Activated naive CD4-positive, alpha-beta T cell (primary cell): ENCODE measurements at regions not wholly inside any gene's neighbourhood (a gene's known extent, or its start where the extent isn't known, plus 50 kb on each side); places are given as distances from the start of the nearest gene placed in this dataset.

Experiments used
- DNase-seq, 4 experiments: peaks; one replicate each; lab custom pipeline; 2025; lab: John Stamatoyannopoulos, UW

- no peak for DNase-seq
These were observed 345.4 kb upstream of the SEMA6D start for GRCh38 chr15:47371939-47372338.

DNA sequence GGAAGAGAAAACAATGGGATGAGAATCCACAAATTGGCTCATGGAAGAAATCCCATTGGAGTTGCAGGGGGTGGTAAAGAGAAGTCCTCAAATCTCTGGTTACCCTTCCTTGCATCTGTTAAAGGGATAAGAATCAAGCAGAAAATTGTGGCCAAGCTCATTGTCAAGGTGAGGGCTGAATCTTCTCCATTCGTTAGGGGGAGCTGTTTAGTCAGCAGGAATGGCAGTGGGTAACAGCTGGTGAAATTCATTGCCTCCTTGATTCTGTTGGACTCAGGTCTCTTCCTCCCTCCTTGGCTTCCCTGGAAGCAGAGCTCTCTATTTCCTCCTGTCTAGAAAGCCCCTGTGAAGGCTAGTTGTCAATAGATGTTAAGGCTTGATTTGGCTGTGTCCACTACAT is 343.1 kb upstream of the SEMA6D start:
- DNase-seq = no peak

- DNase-seq = no peak
These were observed 341.1 kb upstream of the SEMA6D start for GRCh38 chr15:47376190-47376589.

DNA sequence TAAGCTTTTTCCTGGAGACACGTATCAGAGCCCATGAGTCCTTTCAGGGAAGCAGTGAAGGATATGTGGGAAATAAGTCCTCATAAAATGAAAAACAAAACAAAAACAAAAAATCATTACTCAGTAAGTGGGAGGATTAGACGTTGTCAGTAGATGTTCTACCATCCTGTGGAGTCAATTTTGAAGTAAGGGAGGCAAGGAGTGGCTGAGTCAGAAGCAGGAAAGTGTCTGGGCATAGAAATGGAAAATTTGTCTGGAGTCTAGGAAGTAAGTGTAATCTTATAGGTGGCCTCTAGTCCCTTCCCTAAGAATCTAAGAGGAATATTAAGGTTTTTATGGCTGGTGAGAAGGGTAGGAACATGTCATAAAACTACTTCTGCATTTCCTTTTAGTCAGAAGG is 339.8 kb upstream of the SEMA6D start:
- DNase-seq = no peak

- no peak for DNase-seq
These were observed 338.8 kb upstream of the SEMA6D start for GRCh38 chr15:47378527-47378926.

DNA sequence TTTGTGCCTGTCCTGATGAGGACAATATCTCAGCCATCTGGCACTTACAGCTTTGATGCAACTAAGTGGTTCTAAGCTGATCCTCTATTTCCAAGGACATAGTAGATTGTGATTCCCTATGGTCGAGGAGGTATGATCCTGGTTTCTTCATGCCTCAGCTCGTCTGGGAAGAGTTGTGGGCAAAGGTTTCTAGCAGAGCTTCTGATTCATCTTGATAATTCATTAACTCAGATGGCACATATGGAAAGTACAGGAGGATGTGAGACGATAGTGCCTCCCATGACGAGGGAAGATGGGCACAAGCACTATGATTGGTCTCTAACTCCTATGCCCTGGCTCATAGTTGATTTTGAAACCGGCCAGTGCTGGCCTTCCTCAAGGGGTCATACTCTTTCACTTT is 334.2 kb upstream of the SEMA6D start:
- DNase-seq = no peak

DNA sequence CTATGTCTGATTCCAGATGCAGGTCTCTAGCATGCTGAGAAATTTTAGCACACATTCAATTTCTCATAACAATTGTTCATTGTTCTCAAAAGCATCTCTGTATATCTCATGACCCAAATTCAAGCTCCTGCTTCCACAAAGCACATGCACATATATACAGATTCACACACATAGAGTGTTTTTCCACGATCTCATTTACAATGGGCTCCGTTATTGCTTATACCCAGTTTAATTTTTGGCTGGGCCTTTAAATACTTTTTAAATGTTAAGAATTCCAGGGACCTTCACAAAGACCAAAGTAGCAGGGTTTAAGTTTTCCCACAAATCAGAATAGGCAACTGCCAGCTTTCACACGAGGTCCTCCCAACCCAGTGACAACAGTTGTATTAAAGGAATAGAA is 333.5 kb upstream of the SEMA6D start:
- no peak for DNase-seq

DNA sequence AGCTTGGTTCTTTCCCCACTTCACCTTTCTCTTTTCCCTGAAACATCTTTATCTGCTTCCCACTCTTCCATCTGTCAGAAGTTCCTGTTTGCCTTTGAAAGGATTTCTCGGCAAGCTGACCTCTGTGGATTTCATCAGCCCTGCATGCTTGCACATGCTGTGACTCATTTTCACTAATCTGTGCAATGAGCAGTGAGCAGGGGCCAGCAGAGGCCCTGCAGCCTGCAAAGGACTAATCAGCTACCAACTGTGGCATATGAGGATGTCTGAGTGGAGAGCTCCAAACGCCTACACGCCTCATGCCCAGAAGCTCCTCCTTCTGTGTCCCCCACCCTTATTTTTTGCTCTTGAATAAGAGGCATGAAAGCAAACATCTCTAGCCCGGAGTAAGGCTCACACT is 333.0 kb upstream of the SEMA6D start:
- no peak for DNase-seq

DNA sequence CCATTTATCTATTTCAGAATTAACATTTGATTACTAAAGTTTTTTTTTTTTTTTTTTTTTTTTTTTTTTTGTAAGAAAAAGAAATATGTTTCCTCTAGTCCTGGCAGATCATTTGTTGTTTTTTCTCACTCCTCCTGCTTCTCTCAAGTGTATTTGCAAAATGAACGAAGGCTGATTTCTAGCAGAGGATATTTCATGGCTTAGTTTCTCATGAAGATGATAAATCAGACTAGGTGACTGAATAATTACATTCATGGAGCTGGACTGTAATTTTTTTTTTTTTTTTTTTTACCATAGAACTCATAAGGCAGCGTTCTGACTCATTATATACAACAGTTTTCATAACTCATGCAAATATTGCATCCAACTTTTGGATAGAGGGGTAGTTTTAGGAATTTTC is 332.5 kb upstream of the SEMA6D start:
- no peak for DNase-seq

GRCh38 chr15:47386459-47386858 is 330.8 kb upstream of the SEMA6D start:
- no peak for DNase-seq

DNA sequence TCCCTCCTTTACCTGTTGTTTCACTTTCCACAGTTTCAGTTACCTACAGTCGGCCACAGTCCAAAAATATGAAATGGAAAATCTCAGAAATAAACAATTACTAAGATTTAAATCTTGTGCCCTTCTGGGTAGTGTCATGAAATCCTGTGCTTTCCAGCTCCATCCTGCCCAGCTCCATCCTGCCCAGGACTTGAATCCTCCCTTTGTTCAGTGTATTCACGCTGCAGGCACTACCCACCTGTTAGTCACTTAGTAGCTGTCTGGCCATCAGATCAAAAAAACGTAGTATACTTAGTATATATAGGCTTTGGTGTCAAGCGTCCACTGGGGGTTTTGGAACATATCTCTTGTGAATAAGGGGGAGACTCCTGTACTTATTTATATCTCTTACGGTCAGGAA is 329.0 kb upstream of the SEMA6D start:
- no peak for DNase-seq

DNA sequence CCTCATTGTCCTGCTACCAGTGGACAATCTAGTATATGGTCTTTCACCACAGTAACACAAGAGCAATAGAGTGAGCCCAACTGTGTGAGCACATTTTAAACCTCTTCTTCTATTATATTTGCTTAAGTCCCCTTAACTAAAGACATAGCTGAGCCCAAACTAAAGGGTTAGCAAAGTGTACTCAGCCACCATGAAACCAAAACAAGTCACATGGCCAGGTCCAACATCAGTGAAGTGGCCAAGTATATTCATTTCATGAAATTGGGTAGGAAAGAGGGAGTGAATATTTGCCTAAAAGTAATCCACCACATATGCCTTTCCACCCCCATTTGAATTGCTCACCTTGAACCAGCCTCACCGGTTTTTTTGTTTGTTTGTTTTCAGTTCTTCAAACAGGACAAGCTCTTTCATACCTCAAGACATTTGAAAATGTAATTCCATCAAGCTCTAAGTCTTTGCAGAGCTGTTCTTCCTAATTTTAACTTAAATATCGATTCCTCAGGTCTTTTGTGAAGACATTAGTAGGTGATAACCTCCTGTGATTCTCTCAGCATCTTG is 327.0 kb upstream of the SEMA6D start:
- no peak for DNase-seq

- DNase-seq = no peak
These were observed 323.0 kb upstream of the SEMA6D start for GRCh38 chr15:47394286-47394809.

- DNase-seq = no peak
These were observed 322.2 kb upstream of the SEMA6D start for GRCh38 chr15:47395076-47395475.

GRCh38 chr15:47397655-47398054 is 319.6 kb upstream of the SEMA6D start:
- DNase-seq = no peak

DNA sequence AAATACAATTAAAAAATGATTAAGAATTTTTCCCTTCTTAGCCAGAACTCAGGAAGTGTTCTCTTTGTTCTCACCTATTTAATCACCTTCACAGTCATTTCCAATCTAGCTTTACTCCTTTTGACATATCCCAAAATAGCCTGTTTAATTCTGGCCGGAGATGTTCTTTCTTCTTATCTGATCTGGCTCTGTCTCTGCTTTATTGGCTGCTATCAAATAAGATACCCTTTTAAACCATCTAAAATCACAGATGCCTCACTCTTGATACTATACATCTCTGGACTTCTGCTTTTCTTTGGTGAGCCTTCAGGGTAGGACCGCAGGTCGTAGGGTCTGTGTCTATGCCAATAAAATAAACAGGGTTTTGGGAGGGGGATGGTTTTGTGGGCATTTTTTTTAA is 319.2 kb upstream of the SEMA6D start:
- DNase-seq = no peak

- DNase-seq = no peak
These were observed 318.7 kb upstream of the SEMA6D start for GRCh38 chr15:47398594-47398993.

GRCh38 chr15:47399100-47399499 is 318.2 kb upstream of the SEMA6D start:
- DNase-seq = no peak

- DNase-seq = no peak
These were observed 316.7 kb upstream of the SEMA6D start for GRCh38 chr15:47400603-47401002.

GRCh38 chr15:47401427-47401826 is 315.9 kb upstream of the SEMA6D start:
- no peak for DNase-seq

DNA sequence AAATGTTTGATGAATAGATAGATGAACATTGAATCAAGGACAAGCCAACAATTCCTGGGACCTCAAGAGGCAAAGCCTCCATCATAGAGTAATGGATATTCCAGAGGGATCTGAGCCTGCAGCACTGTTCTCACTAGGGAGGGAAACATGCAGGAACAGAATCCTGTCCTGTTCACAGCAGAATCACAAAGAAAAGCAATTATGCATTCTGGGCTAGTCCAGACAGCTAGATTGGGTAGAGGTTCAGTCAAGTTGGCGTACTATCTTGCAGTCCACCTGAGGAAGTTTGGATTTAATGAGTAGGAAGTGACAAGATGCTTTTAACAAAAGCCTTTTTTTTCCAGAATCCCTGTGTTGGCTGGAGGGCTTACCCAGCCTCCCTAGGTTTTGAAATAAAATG is 314.5 kb upstream of the SEMA6D start:
- no peak for DNase-seq

DNA sequence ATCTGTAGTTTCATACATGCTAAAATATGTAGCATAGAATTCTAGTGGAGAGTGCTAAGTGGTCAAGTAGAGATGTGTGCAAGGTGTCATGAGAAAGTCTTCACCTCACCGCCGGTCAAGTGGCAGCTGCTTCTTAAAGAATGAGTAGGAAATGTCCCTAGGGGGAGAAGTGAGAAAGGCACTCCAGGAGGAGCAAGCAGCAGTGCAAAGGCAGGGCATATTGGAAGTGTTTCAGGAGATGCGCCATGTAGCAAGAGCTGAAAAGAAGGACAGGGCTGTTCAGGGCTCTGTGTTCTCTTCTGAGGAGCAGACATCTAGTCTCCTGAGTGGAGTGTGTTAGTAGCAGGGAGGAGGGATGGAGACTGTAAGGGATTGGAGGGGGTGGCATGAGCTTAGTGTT is 312.4 kb upstream of the SEMA6D start:
- DNase-seq = no peak

DNA sequence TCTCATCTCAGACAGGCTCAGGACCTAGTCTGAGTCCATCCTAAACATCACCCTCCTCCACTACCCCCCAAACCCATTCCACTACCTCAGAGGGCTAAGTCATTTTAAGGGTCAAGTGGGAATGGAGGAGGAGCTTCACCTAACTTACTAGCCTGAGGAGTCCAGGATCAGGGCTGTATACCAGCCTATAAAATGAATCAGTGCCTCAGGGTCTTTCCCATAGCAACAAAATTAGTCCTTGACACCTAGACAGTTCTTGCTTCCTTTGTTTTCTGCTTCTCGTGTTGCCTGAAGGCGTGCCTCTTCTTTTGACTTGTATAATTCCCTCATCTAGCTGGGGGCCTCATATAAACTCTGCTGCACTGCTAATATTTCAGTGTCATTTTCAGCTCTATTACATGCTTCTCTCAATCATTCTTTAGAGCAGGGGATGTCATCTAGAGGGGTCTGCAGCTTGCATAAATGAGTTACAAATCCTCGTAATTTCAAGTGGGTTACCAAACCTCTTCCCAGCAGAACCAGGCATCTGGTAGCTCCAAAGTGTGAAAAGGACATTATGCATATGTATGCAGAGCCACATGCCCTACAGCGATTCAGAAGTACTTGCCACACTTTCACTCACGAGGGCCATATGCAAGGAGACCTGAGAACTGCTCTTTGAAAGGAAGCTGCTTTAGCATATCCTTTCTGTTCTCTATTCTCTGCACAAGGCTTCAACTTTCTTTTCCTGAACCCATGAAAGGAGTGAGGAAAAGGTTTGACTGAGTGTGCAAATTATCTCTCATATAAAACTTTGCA is 311.7 kb upstream of the SEMA6D start:
- no peak for DNase-seq

DNA sequence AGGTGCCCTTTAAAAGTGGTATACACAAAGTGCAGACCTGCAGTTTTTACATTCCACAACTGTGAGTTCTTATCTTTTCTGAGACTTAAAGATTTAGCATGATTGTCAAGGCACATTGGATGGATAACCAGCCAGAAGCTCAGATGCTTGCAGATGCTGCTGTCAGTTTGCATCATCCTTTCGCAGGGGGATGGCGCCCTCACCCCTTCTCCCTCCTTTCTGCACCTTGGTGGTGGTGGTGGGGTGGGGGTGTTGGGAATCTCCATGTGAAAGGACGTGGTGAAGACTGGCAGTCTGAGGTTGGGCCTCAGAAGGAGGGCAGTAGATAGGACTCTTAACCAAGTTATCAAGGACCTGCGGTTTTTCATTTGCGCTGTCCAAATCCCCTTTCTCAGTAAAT is 309.6 kb upstream of the SEMA6D start:
- no peak for DNase-seq
